ENCODE measurements at regions not wholly inside any gene's neighbourhood (a gene's known extent, or its start where the extent isn't known, plus 50 kb on each side); places are given as distances from the start of the nearest gene placed in this dataset.

- TF ChIP-seq CTCF (IDR thresholded peaks at IDR 0.05; ENCODE audit: low read depth, low read length) (no peak), MYC (IDR thresholded peaks at IDR 0.05; ENCODE audit: low read depth, low read length) (no peak), POLR2A (IDR thresholded peaks at IDR 0.05; ENCODE audit: extremely low read depth, insufficient read length) (no peak)
Measured at GRCh38 chr3:117928836-117929235, 1105.8 kb downstream of the IGSF11 start.
